ENCODE measurements at regions not wholly inside any gene's neighbourhood (a gene's known extent, or its start where the extent isn't known, plus 50 kb on each side); places are given as distances from the start of the nearest gene placed in this dataset.

DNA sequence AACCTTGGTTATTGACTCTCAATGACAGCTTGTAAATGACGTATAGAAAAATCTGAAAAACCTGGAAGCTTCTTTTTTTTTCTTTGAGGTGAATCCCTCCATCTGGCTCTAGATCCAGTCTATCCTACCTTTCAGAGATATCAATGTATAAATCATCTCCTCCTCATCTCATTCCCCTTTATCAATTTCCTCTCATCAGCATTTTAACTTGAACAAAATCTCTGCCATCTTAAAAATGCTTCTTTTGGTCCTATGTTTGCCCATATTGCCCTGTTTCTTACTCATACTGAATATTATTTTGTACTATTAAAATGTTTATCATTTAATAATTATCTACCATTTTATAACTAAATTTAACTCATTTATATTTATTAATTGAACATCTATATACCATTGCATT, 306.7 kb upstream of the TSHZ2 start:
- Histone ChIP-seq H4K8ac (ENCODE audit: extremely low read depth, insufficient read depth, low read length) (no peak overlapping the region), H3K4me2 (ENCODE audit: insufficient read depth in 1 of 2, low read depth in 2 of 2, low read length in 2 of 2) (no peak overlapping the region), H3K79me2 (ENCODE audit: control insufficient read depth in 1 of 2, insufficient read depth in 2 of 2, low read length in 2 of 2) (no peaks in the 10 kb centered on the region), H3K4ac (replicated peaks; ENCODE audit: insufficient read length, low read depth, low read length) (no peak overlapping the region), H2BK15ac (ENCODE audit: low read length) (no peak overlapping the region), H3K27ac (ENCODE audit: low read depth, low read length) (no peak overlapping the region), H2BK5ac (ENCODE audit: low read depth, low read length) (no peak overlapping the region), H3K4me3 (ENCODE audit: extremely low read depth in 1 of 4, insufficient read depth in 2 of 4, low read depth in 3 of 4, low read length in 4 of 4) (no peak overlapping the region), H3K36me3 (ENCODE audit: control insufficient read depth in 2 of 4, insufficient read depth in 4 of 4, low read length in 3 of 4) (no peaks in the 10 kb centered on the region), H3K9ac (replicated peaks in 1 of 4; ENCODE audit: extremely low read depth in 1 of 4, low read depth in 3 of 4, low read length in 3 of 4) (no peak overlapping the region), H2BK120ac (replicated peaks; ENCODE audit: low read depth, low read length) (no peak overlapping the region), H4K5ac (ENCODE audit: insufficient read length, low read depth, low read length) (no peak overlapping the region), H3K18ac (ENCODE audit: extremely low read depth, low read length) (no peak overlapping the region), H2AFZ (ENCODE audit: low read length) (no peak overlapping the region), H3K79me1 (ENCODE audit: low read depth, low read length) (no peaks in the 10 kb centered on the region), H3K4me1 (replicated peaks in 1 of 4; ENCODE audit: control insufficient read depth in 3 of 4, insufficient read depth in 4 of 4, low read length in 3 of 4) (no peaks in the 10 kb centered on the region), H3K14ac (ENCODE audit: insufficient read length) (no peak overlapping the region), H2AK5ac (ENCODE audit: low read depth, low read length) (no peak overlapping the region), H4K91ac (replicated peaks; ENCODE audit: insufficient read length, low read length) (no peak overlapping the region), H3K56ac (replicated peaks; ENCODE audit: insufficient read length, low read depth, low read length) (no peak overlapping the region), H2BK12ac (ENCODE audit: low read depth, low read length) (no peak overlapping the region), H4K20me1 (replicated peaks in 1 of 2; ENCODE audit: control insufficient read depth in 1 of 2, insufficient read depth in 2 of 2, low read length in 2 of 2) (no peaks in the 10 kb centered on the region), H2BK20ac (ENCODE audit: low read length) (no peak overlapping the region), H3K23me2 (ENCODE audit: low read depth, low read length) (no peaks in the 10 kb centered on the region; the same call in 1 of the 2 replicates), H3K27me3 (replicated peaks in 1 of 4; ENCODE audit: control insufficient read depth in 3 of 4, extremely low read depth in 1 of 4, insufficient read depth in 3 of 4, low read length in 3 of 4) (no peaks in the 10 kb centered on the region), H3K23ac (ENCODE audit: insufficient read length) (no peak overlapping the region), H3K9me3 (ENCODE audit: insufficient read depth in 2 of 2, low read depth in 1 of 2, low read length in 1 of 2) (no peaks in the 10 kb centered on the region)
- ChIA-PET POLR2A (ENCODE audit: partially characterized antibody) (no interaction called here), CTCF (ENCODE audit: partially characterized antibody) (no interaction called here)
- WGBS, 2 experiments (ENCODE audit: extremely low coverage in 1 of 2, insufficient coverage in 1 of 2, insufficient read length in 1 of 2, insufficient replicate concordance in 2 of 2, low coverage in 1 of 2, low lambda C conversion rate in 2 of 2, missing lambda C conversion rate in 1 of 2), result 88% methylated on average over 1 of the region's 1 CpG; no CpG with 5 or more reads in 1 of the 2 experiments
- DNase-seq (ENCODE audit: low read depth in 1 of 2, low spot score in 2 of 2) (no peak), FAIRE-seq (no peak)
- TF ChIP-seq SIN3A (conservative IDR thresholded peaks at IDR 0.05 in 1 of 2, IDR thresholded peaks at IDR 0.05 in 1 of 2; ENCODE audit: low read depth in 1 of 2, low read length in 2 of 2), result no peak

Measured in H1 (cell line).